ENCODE measurements at regions not wholly inside any gene's neighbourhood (a gene's known extent, or its start where the extent isn't known, plus 50 kb on each side); places are given as distances from the start of the nearest gene placed in this dataset.
A peak's percentile ranks its signal among the peaks of the same experiment; 100 is the strongest.

DNA sequence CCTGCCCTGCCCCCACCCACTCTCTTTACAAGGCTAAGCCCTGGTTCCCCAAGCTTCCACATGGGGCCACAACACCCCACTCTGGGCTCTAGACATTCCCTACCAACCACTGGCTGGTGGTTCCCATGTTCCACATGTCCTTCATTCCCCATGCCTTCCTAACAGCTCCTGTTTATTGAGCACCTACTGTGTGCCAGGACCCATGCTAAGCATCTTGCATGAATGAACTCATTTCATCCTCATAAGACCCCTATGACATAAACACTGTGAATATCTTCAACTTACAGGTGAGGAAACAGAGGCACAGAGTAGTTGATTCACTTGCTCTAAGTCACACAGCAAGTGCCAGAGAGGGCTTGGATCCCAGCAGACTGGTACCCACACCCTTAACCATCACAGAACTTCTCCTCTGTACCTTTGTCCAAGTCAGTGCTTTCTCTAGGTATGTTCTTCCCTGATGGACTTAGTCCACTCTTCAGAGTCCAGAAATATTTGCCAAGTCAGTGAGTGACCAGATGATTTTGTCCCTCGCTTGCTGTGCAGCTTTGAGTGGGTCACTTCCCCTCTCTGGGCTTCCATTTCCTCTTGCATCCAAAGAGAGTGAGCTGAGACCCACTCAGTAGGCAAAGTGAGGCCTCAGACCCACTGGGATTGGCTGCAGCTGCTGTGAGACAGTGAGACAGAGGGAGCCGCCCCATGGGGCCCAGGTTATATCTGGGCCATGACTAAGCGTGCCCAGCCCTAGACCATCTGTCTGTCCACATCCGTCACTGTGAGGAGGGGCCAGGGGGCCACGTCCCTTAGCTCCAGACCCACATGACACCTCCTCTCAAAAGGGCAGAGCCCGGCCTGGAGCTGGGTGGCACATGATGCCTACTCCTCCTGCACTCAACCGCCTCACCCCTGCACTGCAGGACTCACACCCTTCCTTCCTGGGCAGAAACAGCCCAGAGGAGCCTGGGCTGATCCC, 132.4 kb downstream of the MN1 start:
- TF ChIP-seq CTCF (conservative IDR thresholded peaks at IDR 0.05; ENCODE audit: low read depth): no peak
- peak overlapping the region; percentile 88 for H3K27ac ChIP-seq
- POLR2A ChIA-PET (ENCODE audit: low non-redundant PET): no interaction called here
- CTCF ChIA-PET: no interaction called here
- peak; percentile 70 for DNase-seq (ENCODE audit: low spot score)

- TF ChIP-seq CTCF (conservative IDR thresholded peaks at IDR 0.05; ENCODE audit: low read depth): no peak
- CTCF ChIA-PET: no interaction called here
- peak overlapping the region; percentile 88 for H3K27ac ChIP-seq
- DNase-seq (ENCODE audit: low spot score): no peak
- POLR2A ChIA-PET (ENCODE audit: low non-redundant PET): no interaction called here
Measured at GRCh38 chr22:27669798-27670599, 131.6 kb downstream of the MN1 start.

DNA sequence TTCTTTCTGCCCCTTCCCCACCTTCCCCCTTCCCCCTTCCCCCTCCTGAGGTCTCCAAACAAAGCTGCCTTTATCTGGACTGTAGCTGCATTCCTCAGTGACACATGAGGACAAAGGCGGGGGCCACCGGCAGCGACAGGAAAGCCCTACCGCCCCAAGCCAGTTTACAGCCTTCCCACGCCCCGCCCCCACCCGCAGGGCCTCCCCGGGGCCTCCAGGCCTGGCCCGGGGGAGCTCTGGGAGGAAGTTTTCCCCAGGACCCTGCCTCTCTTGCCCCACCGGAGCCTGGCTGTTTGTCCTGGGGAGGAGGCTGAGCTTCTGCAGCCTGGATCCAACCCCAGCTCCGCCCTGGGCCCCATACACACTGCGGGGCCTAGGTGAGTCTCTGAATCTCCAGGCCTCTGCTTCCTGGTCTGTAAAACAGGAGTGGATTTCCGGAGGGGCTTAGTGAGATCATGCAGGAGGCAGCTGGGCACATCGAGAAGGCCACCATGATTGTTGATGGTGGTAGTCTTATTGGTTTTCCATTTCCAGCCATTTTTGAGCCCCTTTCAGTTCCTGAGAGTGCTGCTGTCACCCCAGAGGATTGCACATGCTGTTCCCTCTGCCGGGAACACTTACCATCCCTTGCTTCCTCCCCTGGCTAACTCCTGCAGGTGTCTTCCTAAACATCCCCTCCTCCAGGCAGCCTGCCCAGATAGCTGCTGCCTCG, 130.7 kb downstream of the MN1 start:
- H3K27ac ChIP-seq: peak overlapping the region; percentile 88
- ChIA-PET POLR2A (ENCODE audit: low non-redundant PET) (no interaction called here), CTCF (no interaction called here)
- no peak for DNase-seq (ENCODE audit: low spot score)
- no peak for TF ChIP-seq CTCF (conservative IDR thresholded peaks at IDR 0.05; ENCODE audit: low read depth)

DNA sequence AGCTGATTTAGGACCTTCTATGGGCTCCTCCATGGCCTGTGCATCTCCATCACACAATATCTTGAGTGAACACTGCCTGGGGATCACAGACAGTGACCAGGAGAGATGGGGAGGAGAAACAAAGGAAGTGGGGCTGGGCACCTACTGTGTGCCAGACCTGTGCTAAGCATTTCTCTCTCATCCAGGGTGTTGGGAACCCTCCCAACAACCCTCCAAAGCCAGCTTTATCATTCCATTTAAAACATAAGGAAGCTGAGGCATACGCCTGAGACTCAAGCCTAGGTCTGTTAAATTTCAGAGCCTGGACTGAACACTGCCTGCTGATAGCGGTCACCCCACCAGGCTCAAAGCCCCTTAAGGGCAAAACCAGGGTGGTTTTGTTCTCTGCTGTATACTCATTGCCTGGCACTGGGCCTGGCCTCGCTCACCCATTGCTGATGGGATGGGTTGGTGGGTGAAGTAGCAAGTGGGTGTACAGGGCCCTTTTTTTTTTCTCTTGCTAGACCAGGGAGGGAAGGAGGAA, 130.1 kb downstream of the MN1 start:
- peak overlapping the region; percentile 88 for H3K27ac ChIP-seq
- CTCF ChIA-PET: no interaction called here
- no peak for TF ChIP-seq CTCF (conservative IDR thresholded peaks at IDR 0.05; ENCODE audit: low read depth)
- POLR2A ChIA-PET (ENCODE audit: low non-redundant PET): no interaction called here
- no peak for DNase-seq (ENCODE audit: low spot score)

- POLR2A ChIA-PET (ENCODE audit: low non-redundant PET): no interaction called here
- TF ChIP-seq CTCF (conservative IDR thresholded peaks at IDR 0.05; ENCODE audit: low read depth): no peak
- DNase-seq (ENCODE audit: low spot score): no peak
- peak overlapping the region; percentile 88 for H3K27ac ChIP-seq
- CTCF ChIA-PET: no interaction called here
Measured at GRCh38 chr22:27672721-27673418, 128.7 kb downstream of the MN1 start.
